Chondrocyte (in vitro differentiated cells): ENCODE measurements at regions not wholly inside any gene's neighbourhood (a gene's known extent, or its start where the extent isn't known, plus 50 kb on each side); places are given as distances from the start of the nearest gene placed in this dataset.

Experiments used
- DNase-seq: peaks from one replicate; pipeline ENCODE4 v3.0.0; 2021; ENCODE audit warnings: mixed read lengths, low spot score
- H3K27ac Mint-ChIP-seq: one replicate; pipeline ENCODE4 v1.8.0; 2021; ENCODE audit warnings: mild to moderate bottlenecking, moderate library complexity, mixed read lengths; ENCODE audit not compliant: unreplicated experiment
- H3K27me3 Mint-ChIP-seq: 2 replicates; pipeline ENCODE4 v1.8.0; 2021; ENCODE audit warnings: low read depth, mixed read lengths
- H3K36me3 Mint-ChIP-seq: 2 replicates; pipeline ENCODE4 v1.8.0; 2021; ENCODE audit warnings: low read depth, mixed read lengths
- H3K4me1 Mint-ChIP-seq: 2 replicates; pipeline ENCODE4 v1.8.0; 2021; ENCODE audit warnings: low read depth, mild to moderate bottlenecking, mixed read lengths
- H3K4me3 Mint-ChIP-seq: one replicate; pipeline ENCODE4 v1.8.0; 2021; ENCODE audit warnings: mild to moderate bottlenecking, moderate library complexity, mixed read lengths; ENCODE audit not compliant: unreplicated experiment
- H3K9me3 Mint-ChIP-seq: 2 replicates; pipeline ENCODE4 v1.8.0; 2021; ENCODE audit warnings: low read depth, mixed read lengths
- TF ChIP-seq, protein P1 (sequence below): fragments of 200-600 bp; sonication (generic); IDR thresholded peaks from 2 replicates; pipeline ENCODE4 v1.5.0; 2021; ENCODE audit warnings: antibody characterized with exemption, mild to moderate bottlenecking, moderate library complexity

GRCh38 chr14:89576145-89576927, 159.3 kb upstream of the FOXN3 start:
- H3K4me3 Mint-ChIP-seq: no peak overlapping the region
- peaks cover 3% of the 10 kb centered on the region for H3K36me3 Mint-ChIP-seq
- H3K9me3 Mint-ChIP-seq: no peaks in the 10 kb centered on the region
- no peak for DNase-seq
- no peaks in the 10 kb centered on the region for H3K27me3 Mint-ChIP-seq
- TF ChIP-seq, protein P1, sequence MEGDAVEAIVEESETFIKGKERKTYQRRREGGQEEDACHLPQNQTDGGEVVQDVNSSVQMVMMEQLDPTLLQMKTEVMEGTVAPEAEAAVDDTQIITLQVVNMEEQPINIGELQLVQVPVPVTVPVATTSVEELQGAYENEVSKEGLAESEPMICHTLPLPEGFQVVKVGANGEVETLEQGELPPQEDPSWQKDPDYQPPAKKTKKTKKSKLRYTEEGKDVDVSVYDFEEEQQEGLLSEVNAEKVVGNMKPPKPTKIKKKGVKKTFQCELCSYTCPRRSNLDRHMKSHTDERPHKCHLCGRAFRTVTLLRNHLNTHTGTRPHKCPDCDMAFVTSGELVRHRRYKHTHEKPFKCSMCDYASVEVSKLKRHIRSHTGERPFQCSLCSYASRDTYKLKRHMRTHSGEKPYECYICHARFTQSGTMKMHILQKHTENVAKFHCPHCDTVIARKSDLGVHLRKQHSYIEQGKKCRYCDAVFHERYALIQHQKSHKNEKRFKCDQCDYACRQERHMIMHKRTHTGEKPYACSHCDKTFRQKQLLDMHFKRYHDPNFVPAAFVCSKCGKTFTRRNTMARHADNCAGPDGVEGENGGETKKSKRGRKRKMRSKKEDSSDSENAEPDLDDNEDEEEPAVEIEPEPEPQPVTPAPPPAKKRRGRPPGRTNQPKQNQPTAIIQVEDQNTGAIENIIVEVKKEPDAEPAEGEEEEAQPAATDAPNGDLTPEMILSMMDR: no peak
- peak overlapping the region; percentile 46 for H3K27ac Mint-ChIP-seq
- peaks cover 46% of the 10 kb centered on the region for H3K4me1 Mint-ChIP-seq

DNA sequence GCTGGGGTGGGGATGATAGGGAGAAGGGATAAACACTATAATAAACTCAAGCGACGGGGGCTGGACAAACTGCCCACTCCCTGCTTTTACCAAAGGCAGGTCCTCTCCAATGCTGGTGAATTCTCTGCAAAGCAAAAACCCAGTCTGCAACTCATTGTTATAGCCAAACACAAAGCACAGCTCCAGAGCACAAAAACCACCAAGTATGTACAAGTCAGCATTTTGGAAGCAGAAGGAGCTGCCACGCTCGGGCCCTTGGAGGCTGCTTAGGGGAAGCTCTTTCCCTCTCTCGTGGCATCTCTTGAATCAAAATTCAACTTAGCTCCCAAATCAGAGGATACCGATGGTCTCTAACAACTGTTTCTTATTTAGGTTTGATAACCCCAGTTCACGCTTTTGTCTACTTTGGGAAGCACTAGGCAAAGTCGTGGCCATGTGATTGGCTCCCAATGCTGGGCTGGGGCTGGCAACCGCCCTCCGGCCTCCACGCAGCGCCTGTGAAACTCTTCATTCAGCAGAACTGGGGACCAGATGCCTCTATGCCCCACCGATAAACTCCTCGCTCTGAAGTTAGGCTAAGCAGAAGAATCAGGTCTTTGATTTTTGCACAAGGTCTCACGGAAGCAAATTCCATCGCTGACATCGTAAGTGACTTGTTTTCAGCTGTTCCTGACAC, 158.5 kb upstream of the FOXN3 start:
- TF ChIP-seq, protein P1: no peak
- Mint-ChIP-seq H3K27ac (peak overlapping the region; percentile 73), H3K9me3 (no peaks in the 10 kb centered on the region), H3K4me3 (no peak overlapping the region), H3K27me3 (no peaks in the 10 kb centered on the region), H3K36me3 (peaks cover 3% of the 10 kb centered on the region), H3K4me1 (peaks cover 46% of the 10 kb centered on the region)
- no peak for DNase-seq

DNA sequence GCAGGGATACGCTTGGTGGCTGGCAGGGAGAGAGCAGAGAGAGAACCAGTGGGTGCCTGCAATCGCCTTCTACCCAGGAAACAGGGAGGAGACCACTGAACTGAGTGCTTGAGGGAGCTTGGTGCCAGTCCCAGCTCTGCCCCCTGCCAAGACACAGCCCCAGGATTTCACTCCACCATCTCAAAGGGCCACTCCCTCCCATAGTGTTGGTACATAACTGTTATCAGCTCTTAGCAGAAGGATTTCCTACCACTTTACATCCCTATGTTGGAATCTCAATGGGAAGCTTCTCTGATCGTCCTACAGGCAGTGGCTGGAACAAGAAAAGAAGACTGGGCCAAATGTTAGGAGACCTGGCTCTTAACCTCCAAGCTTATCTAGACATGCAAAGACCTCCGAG, 157.4 kb upstream of the FOXN3 start:
- Mint-ChIP-seq H3K36me3 (peaks cover under 1% of the 10 kb centered on the region), H3K27me3 (no peaks in the 10 kb centered on the region), H3K4me3 (no peak overlapping the region), H3K27ac (no peak overlapping the region), H3K4me1 (peaks cover 44% of the 10 kb centered on the region), H3K9me3 (no peaks in the 10 kb centered on the region)
- TF ChIP-seq, protein P1: no peak
- no peak for DNase-seq

DNA sequence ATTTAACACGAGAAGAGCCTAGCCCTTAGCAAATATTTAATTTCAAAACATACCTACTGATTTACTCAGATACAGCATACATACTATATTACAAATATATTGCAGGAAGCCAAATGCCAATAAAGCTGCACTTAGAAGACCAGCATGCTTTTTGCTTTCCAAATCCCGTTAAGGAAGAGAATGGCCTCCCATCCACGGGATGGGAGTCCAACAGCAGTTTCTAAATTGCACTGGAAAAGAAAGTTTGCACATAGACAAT, 156.3 kb upstream of the FOXN3 start:
- no peak for DNase-seq
- Mint-ChIP-seq H3K4me3 (no peak overlapping the region), H3K27me3 (no peaks in the 10 kb centered on the region), H3K36me3 (no peaks in the 10 kb centered on the region), H3K27ac (no peak overlapping the region), H3K9me3 (no peaks in the 10 kb centered on the region), H3K4me1 (peaks cover 39% of the 10 kb centered on the region)
- TF ChIP-seq, protein P1: no peak

- H3K27me3 Mint-ChIP-seq: no peaks in the 10 kb centered on the region
- no peaks in the 10 kb centered on the region for H3K9me3 Mint-ChIP-seq
- H3K4me3 Mint-ChIP-seq: no peak overlapping the region
- H3K4me1 Mint-ChIP-seq: peaks cover 33% of the 10 kb centered on the region
- TF ChIP-seq, protein P1: no peak
- no peaks in the 10 kb centered on the region for H3K36me3 Mint-ChIP-seq
- no peak for DNase-seq
- no peak overlapping the region for H3K27ac Mint-ChIP-seq
Observed at GRCh38 chr14:89572596-89573398, 155.8 kb upstream of the FOXN3 start.
